Suprapubic skin (tissue), 4 donors: ENCODE measurements at regions not wholly inside any gene's neighbourhood (a gene's known extent, or its start where the extent isn't known, plus 50 kb on each side); places are given as distances from the start of the nearest gene placed in this dataset.

Experiments
- EP300 ChIP-seq: sonication (generic); formaldehyde crosslinking; IDR thresholded peaks from one replicate; pipeline ENCODE4 v1.6.1; 2017; ENCODE audit warnings: antibody characterized with exemption
- POLR2A ChIP-seq, 2 donors: fragments of 450-650 bp; IDR thresholded peaks; one replicate each; pipeline ENCODE4 v1.6.1; 2017; ENCODE audit warnings: antibody characterized with exemption in 2 of 2, mild to moderate bottlenecking in 2 of 2, moderate library complexity in 2 of 2
- POLR2AphosphoS5 ChIP-seq, 3 donors: sonication (generic); formaldehyde crosslinking; IDR thresholded peaks; one replicate each; pipeline ENCODE4 v1.6.1; 2017; ENCODE audit warnings: antibody characterized with exemption in 3 of 3
- TF ChIP-seq, protein P1 (sequence below), 2 donors: fragments of 200-600 bp in 1 of 2; fragments of 450-650 bp in 1 of 2; sonication (generic) in 1 of 2; IDR thresholded peaks; one replicate each; pipeline ENCODE4 v1.5.1; 2016 to 2019; ENCODE audit warnings: antibody characterized with exemption in 2 of 2, mild to moderate bottlenecking in 1 of 2, moderate library complexity in 1 of 2

- TF ChIP-seq POLR2AphosphoS5 (IDR thresholded peaks at IDR 0.05): no peak
- TF ChIP-seq, protein P1, sequence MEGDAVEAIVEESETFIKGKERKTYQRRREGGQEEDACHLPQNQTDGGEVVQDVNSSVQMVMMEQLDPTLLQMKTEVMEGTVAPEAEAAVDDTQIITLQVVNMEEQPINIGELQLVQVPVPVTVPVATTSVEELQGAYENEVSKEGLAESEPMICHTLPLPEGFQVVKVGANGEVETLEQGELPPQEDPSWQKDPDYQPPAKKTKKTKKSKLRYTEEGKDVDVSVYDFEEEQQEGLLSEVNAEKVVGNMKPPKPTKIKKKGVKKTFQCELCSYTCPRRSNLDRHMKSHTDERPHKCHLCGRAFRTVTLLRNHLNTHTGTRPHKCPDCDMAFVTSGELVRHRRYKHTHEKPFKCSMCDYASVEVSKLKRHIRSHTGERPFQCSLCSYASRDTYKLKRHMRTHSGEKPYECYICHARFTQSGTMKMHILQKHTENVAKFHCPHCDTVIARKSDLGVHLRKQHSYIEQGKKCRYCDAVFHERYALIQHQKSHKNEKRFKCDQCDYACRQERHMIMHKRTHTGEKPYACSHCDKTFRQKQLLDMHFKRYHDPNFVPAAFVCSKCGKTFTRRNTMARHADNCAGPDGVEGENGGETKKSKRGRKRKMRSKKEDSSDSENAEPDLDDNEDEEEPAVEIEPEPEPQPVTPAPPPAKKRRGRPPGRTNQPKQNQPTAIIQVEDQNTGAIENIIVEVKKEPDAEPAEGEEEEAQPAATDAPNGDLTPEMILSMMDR (IDR thresholded peaks at IDR 0.05): no peak
- no peak for TF ChIP-seq POLR2A (IDR thresholded peaks at IDR 0.05)
- no peak for TF ChIP-seq EP300
These were observed 67.1 kb downstream of the MRPL46 start for GRCh38 chr15:88400084-88400483.
